ENCODE measurements at regions not wholly inside any gene's neighbourhood (a gene's known extent, or its start where the extent isn't known, plus 50 kb on each side); places are given as distances from the start of the nearest gene placed in this dataset.
"Not testable (repeated sequence)": the region's sequence is repeated elsewhere in the genome, so short reads cannot be mapped to it uniquely, and the experiment has no call there.

DNA sequence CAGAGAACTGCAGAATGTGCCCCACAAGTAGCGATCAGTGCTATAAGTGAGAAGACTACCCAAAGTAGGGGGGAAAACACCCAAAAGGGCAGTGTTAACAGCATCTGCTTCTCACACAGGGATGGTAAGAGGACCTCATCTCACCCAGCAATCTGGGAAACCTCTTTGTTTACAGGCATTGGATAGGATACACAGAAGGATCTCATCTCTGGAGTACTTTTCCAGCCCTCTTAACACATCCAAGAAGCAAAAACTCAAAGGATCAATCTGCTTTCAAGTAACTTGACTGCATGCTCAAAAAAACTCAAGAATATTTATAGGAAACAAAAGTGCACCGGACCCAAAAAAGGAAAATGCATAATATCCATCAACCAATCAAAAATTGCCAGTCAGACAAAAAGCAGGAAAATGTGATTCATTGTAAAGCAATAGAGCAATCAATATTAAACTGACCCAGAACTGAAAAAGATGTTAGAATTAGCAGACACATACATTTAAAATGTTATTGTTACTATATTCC, 311.0 kb upstream of the CXADR start:
- intact Hi-C loops (cut with micrococcal nuclease), result no loop called here

DNA sequence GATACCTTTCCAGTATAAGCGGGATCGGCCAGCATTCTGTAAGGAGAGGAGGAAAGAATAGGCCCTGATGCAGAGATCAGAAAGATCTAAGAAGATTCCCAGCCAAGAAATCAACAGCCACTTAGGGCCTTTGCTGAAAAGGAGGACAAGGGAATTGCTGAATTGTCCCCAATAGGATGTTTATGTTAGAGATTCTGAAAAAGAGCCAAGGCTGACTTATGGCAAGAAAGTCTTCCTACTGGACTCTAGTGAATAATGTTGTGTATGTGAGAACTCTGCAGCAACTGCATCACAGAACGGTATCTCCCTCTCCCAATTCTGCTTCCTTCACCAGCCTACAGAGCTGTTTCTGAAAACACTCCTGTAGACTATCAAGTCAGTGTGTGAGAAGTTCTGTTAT, 298.0 kb upstream of the CXADR start:
- intact Hi-C loops (cut with micrococcal nuclease), result no loop called here

- intact Hi-C loops (cut with micrococcal nuclease), result not testable (repeated sequence)
Observed at GRCh38 chr21:17219050-17219449, 293.8 kb upstream of the CXADR start.

DNA sequence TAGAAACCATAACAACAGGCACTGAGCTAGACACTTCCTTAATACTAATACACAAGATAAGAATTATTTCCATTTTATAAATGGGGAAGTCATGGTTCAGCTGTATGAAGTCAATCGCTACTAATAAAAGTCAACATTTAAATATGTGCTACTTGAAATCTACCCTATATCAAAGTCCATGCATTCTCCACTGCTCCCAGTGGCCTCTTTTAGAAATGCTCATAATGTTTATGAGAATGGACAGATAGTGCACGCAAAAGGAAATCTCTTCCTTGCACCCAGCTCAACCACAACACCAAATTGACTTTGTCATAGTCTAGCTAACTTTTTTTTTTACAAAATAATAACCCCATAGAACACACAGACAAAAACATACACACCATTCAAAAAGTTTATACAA, 281.7 kb upstream of the CXADR start:
- intact Hi-C loops (cut with micrococcal nuclease), result no loop called here

DNA sequence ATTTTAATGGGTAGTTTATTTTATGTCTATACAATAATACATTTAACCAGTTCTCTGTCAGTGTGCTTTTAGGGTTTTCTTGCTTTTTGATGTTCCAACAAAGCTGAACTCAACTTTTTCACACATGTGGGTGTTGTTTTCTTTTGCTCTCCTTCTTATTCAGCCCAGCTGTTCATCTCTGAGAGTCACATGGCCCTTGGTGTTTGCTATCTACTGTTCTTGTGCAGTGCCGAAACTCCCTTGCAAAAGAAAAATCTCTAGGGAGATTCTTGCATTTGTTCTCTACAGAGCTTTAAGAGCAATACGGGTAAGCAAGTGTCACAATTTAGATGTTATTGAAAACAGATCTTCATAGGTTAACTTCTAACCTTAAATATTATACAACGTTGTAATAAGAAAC, 281.1 kb upstream of the CXADR start:
- intact Hi-C loops (cut with micrococcal nuclease), result no loop called here

DNA sequence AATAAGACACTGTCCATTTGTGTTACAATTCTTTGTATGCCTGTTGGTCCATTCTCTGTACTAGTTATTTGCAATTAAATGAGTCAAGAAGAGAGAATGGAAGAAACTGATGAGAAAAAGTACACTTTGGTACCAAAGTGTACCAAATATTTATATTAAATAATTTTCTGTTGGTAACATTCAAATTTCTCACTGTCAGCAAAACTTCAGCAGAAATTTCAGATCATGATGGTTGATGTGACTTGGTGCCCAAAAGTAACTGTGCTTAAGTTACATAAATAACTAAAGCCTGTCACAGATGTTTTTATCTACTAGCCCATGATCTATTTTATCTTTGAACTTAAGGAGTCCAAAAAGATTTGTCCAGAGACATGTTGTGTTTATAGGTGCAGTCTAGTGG, 274.4 kb upstream of the CXADR start:
- intact Hi-C loops (cut with micrococcal nuclease), result no loop called here

- intact Hi-C loops (cut with micrococcal nuclease), result no loop called here
Observed at GRCh38 chr21:17250778-17251241, 262.0 kb upstream of the CXADR start.

GRCh38 chr21:17257784-17258183, 255.1 kb upstream of the CXADR start:
- intact Hi-C loops (cut with micrococcal nuclease), result no loop called here

- intact Hi-C loops (cut with micrococcal nuclease), result no loop called here
Observed at GRCh38 chr21:17264182-17264581, 248.7 kb upstream of the CXADR start.

GRCh38 chr21:17269760-17270159, 243.1 kb upstream of the CXADR start:
- intact Hi-C loops (cut with micrococcal nuclease), result no loop called here

GRCh38 chr21:17270229-17270628, 242.6 kb upstream of the CXADR start:
- intact Hi-C loops (cut with micrococcal nuclease), result no loop called here

- intact Hi-C loops (cut with micrococcal nuclease), result no loop called here
Observed at GRCh38 chr21:17279663-17280062, 233.2 kb upstream of the CXADR start.

GRCh38 chr21:17293016-17293562, 219.8 kb upstream of the CXADR start:
- intact Hi-C loops (cut with micrococcal nuclease), result not testable (repeated sequence)

DNA sequence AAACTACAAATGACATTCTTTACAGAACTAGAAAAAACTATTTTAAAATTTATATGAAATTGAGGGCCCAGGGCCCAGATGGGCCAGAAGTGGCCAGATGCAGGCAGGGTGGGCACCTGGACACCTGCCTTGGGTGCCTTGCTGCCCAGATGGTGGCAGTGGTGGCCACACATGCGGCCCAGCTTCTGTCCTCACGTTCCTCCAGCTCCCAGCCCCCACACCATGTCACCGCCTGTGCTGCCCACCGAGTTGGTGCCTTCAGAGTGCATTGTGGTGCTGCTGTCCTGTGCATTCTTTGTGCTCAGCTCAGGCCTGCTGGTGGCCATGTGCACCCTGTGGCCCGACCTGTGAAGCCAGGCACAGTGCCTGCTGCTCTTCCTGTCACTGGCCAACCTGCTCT, 216.8 kb upstream of the CXADR start:
- intact Hi-C loops (cut with micrococcal nuclease), result no loop called here

DNA sequence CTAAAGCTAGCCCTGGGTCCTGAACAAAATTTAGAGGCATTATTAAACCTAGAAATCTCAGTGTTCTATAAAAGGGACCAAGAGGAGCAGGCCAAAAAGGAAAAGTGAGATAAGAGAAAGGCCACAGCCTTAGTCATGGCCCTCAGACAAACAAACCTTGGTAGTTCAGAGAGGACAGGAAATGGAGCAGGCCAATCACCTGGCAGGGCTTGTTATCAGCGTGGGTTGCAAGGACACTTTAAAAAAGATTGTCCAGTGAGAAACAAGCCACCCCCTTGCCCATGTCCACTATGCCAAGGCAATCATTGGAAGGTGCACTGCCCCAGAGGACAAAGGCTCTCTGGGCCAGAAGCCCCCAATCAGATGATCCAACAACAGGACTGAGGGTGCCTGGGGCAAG, 213.3 kb upstream of the CXADR start:
- intact Hi-C loops (cut with micrococcal nuclease), result not testable (repeated sequence)

DNA sequence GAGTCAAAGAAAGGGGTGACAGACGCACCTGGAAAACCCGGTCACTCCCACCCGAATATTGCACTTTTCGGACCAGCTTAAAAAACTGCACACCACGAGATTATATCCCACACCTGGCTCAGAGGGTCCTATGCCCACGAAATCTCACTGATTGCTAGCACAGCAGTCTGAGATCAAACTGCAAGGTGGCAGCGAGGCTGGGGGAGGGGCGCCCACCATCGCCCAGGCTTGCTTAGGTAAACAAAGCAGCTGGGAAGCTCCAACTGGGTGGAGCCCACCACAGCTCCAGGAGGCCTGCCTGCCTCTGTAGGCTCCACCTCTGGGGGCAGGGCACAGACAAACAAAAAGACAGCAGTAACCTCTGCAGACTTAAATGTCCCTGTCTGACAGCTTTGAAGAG, 185.1 kb upstream of the CXADR start:
- intact Hi-C loops (cut with micrococcal nuclease), result not testable (repeated sequence)

- intact Hi-C loops (cut with micrococcal nuclease), result no loop called here
Observed at GRCh38 chr21:17334484-17334883, 178.4 kb upstream of the CXADR start.

GRCh38 chr21:17340081-17340480, 172.8 kb upstream of the CXADR start:
- intact Hi-C loops (cut with micrococcal nuclease), result no loop called here

GRCh38 chr21:17343055-17343454, 169.8 kb upstream of the CXADR start:
- intact Hi-C loops (cut with micrococcal nuclease), result no loop called here

GRCh38 chr21:17348357-17348756, 164.5 kb upstream of the CXADR start:
- intact Hi-C loops (cut with micrococcal nuclease), result no loop called here

DNA sequence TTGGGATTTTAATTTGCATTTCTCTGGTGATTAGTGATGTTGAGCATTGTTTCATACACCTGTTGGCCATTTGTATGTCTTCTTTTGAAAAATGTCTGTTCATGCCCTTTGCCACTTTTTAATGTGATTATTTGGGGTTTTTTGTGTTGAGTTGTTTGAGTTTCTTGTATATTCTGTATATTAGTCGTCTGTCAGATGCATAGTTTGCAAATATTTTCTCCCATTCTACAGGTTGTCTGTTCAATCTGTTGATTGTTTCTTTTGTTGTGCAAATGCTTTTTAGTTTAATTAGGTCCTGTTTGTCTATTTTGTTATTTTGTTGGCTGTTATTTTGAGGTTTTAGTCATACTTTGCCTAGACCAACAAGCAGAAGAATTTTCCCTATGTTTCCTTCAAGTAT, 164.0 kb upstream of the CXADR start:
- intact Hi-C loops (cut with micrococcal nuclease), result no loop called here

GRCh38 chr21:17351766-17352165, 161.1 kb upstream of the CXADR start:
- intact Hi-C loops (cut with micrococcal nuclease), result no loop called here

GRCh38 chr21:17352996-17353655, 159.7 kb upstream of the CXADR start:
- intact Hi-C loops (cut with micrococcal nuclease), result no loop called here

Data from T-helper 2 cell treated with Interferon-gamma antibody and Interleukin-4, amounts not matched to agents 100 ng/mL and 5 ng/mL, for 36 hours (primary cell).